WTC11 (cell line): ENCODE measurements at regions not wholly inside any gene's neighbourhood (a gene's known extent, or its start where the extent isn't known, plus 50 kb on each side); places are given as distances from the start of the nearest gene placed in this dataset.

ENCODE experiments used
- FOXK1 ChIP-seq: sonication (generic); formaldehyde crosslinking; IDR thresholded peaks from 2 replicates; pipeline ENCODE4 v1.8.0; 2022; ENCODE audit warnings: mild to moderate bottlenecking, moderate library complexity, missing genetic modification reagents
- PRRX2 ChIP-seq: fragments of 250-450 bp; sonication (Bioruptor Pico); IDR thresholded peaks from 2 replicates; pipeline ENCODE4 v1.8.0; 2021; ENCODE audit warnings: mild to moderate bottlenecking
- TF ChIP-seq, protein P1 (sequence below): sonication (generic); formaldehyde crosslinking; IDR thresholded peaks from 2 replicates; pipeline ENCODE4 v1.8.0; 2023; ENCODE audit warnings: missing genetic modification reagents, mild to moderate bottlenecking, borderline replicate concordance
- TF ChIP-seq, protein P2 (sequence below): sonication (generic); formaldehyde crosslinking; IDR thresholded peaks from 2 replicates; pipeline ENCODE4 v1.8.1; 2022; ENCODE audit warnings: missing genetic modification reagents, borderline replicate concordance
- TF ChIP-seq, protein P3 (sequence below): sonication (generic); formaldehyde crosslinking; IDR thresholded peaks from 2 replicates; pipeline ENCODE4 v1.8.0; 2022; ENCODE audit warnings: mild to moderate bottlenecking, missing genetic modification reagents
- TF ChIP-seq, protein P4 (sequence below): fragments of 200-600 bp; IDR thresholded peaks from 2 replicates; pipeline ENCODE4 v1.8.0; 2022; ENCODE audit warnings: antibody characterized with exemption
- TF ChIP-seq, protein P5 (sequence below): fragments of 250-450 bp; sonication (Bioruptor Pico); IDR thresholded peaks from 2 replicates; pipeline ENCODE4 v2.1.2; 2022; ENCODE audit warnings: mild to moderate bottlenecking, moderate library complexity

DNA sequence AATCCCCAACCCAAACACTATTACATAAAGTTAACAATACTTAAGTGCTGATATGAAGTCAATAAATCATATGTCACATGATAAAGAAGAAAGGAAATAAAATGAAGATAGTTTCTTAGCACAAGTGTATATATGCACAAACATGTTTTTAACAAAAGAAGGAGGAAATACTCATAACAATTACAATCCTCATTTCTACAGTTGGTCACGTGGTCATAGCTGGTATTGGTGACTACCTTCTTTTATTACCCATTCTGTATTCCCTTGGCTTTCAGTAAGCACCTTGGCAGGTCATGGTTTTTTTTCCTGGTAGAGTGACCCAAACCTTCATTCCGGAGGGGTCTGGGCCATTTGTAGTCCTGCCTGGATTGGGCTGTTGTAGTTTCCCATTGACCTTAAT lies 137.1 kb upstream of the KCND3 start:
- TF ChIP-seq, protein P1, sequence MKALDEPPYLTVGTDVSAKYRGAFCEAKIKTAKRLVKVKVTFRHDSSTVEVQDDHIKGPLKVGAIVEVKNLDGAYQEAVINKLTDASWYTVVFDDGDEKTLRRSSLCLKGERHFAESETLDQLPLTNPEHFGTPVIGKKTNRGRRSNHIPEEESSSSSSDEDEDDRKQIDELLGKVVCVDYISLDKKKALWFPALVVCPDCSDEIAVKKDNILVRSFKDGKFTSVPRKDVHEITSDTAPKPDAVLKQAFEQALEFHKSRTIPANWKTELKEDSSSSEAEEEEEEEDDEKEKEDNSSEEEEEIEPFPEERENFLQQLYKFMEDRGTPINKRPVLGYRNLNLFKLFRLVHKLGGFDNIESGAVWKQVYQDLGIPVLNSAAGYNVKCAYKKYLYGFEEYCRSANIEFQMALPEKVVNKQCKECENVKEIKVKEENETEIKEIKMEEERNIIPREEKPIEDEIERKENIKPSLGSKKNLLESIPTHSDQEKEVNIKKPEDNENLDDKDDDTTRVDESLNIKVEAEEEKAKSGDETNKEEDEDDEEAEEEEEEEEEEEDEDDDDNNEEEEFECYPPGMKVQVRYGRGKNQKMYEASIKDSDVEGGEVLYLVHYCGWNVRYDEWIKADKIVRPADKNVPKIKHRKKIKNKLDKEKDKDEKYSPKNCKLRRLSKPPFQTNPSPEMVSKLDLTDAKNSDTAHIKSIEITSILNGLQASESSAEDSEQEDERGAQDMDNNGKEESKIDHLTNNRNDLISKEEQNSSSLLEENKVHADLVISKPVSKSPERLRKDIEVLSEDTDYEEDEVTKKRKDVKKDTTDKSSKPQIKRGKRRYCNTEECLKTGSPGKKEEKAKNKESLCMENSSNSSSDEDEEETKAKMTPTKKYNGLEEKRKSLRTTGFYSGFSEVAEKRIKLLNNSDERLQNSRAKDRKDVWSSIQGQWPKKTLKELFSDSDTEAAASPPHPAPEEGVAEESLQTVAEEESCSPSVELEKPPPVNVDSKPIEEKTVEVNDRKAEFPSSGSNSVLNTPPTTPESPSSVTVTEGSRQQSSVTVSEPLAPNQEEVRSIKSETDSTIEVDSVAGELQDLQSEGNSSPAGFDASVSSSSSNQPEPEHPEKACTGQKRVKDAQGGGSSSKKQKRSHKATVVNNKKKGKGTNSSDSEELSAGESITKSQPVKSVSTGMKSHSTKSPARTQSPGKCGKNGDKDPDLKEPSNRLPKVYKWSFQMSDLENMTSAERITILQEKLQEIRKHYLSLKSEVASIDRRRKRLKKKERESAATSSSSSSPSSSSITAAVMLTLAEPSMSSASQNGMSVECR = no peak
- TF ChIP-seq FOXK1 = no peak
- TF ChIP-seq, protein P2, sequence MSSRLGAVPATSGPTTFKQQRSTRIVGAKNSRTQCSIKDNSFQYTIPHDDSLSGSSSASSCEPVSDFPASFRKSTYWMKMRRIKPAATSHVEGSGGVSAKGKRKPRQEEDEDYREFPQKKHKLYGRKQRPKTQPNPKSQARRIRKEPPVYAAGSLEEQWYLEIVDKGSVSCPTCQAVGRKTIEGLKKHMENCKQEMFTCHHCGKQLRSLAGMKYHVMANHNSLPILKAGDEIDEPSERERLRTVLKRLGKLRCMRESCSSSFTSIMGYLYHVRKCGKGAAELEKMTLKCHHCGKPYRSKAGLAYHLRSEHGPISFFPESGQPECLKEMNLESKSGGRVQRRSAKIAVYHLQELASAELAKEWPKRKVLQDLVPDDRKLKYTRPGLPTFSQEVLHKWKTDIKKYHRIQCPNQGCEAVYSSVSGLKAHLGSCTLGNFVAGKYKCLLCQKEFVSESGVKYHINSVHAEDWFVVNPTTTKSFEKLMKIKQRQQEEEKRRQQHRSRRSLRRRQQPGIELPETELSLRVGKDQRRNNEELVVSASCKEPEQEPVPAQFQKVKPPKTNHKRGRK = no peak
- no peak for TF ChIP-seq PRRX2 (CRISPR knock-in tag)
- TF ChIP-seq, protein P3, sequence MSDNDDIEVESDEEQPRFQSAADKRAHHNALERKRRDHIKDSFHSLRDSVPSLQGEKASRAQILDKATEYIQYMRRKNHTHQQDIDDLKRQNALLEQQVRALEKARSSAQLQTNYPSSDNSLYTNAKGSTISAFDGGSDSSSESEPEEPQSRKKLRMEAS = no peak
- TF ChIP-seq, protein P4, sequence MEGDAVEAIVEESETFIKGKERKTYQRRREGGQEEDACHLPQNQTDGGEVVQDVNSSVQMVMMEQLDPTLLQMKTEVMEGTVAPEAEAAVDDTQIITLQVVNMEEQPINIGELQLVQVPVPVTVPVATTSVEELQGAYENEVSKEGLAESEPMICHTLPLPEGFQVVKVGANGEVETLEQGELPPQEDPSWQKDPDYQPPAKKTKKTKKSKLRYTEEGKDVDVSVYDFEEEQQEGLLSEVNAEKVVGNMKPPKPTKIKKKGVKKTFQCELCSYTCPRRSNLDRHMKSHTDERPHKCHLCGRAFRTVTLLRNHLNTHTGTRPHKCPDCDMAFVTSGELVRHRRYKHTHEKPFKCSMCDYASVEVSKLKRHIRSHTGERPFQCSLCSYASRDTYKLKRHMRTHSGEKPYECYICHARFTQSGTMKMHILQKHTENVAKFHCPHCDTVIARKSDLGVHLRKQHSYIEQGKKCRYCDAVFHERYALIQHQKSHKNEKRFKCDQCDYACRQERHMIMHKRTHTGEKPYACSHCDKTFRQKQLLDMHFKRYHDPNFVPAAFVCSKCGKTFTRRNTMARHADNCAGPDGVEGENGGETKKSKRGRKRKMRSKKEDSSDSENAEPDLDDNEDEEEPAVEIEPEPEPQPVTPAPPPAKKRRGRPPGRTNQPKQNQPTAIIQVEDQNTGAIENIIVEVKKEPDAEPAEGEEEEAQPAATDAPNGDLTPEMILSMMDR = no peak
- TF ChIP-seq, protein P5, sequence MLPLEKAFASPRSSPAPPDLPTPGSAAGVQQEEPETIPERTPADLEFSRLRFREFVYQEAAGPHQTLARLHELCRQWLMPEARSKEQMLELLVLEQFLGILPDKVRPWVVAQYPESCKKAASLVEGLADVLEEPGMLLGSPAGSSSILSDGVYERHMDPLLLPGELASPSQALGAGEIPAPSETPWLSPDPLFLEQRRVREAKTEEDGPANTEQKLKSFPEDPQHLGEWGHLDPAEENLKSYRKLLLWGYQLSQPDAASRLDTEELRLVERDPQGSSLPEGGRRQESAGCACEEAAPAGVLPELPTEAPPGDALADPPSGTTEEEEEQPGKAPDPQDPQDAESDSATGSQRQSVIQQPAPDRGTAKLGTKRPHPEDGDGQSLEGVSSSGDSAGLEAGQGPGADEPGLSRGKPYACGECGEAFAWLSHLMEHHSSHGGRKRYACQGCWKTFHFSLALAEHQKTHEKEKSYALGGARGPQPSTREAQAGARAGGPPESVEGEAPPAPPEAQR (CRISPR knock-in tag) = no peak
